OCI-LY1 (cell line): ENCODE measurements at regions not wholly inside any gene's neighbourhood (a gene's known extent, or its start where the extent isn't known, plus 50 kb on each side); places are given as distances from the start of the nearest gene placed in this dataset.

ENCODE experiments used
- EZH2 ChIP-seq: fragments of 200-600 bp; sonication (generic), shearing (Covaris generic); IDR thresholded peaks from 2 replicates; pipeline ENCODE4 v1.8.0; 2017; ENCODE audit warnings: borderline replicate concordance, mixed run types, mild to moderate bottlenecking, antibody characterized with exemption, low read length, moderate library complexity, mixed read lengths
- TF ChIP-seq, protein P1 (sequence below): fragments of 200-600 bp; sonication (generic), shearing (Covaris generic); IDR thresholded peaks from 2 replicates; pipeline ENCODE4 v1.5.1; 2017; ENCODE audit warnings: mild to moderate bottlenecking, antibody characterized with exemption, low read length, moderate library complexity, mixed read lengths

DNA sequence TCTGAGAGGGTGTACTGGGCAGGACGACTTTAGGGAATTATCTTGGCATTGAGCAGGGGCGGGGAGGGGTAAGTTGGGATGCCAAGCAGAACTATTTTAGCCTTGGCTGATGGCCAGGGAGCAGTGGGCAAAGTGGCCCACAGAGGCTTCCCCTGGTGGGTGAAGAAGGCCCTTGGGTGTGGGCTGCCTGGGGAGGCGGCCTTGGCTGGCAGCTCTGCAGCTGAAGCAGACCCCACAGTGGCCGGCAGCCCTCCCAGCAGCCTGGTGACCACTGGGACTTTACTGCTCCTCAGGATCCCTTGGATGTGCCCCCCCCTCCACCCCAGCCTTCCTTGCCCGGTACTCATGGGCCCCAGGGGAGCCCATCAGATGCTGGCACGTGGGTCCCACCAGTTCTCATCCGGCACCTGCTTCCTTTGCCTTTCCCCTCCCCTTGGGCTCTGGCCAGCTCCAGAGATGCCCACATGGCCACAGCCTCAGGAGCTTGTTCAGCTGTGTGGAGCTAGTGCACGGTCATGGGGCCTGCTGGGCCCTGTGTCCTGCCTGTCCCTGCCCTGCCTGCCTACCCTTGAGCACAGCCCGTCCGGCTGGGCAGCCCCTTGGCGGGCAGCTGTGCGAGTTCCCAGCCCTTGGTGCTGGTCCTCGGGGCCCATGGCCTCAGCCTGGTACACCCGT lies 122.1 kb upstream of the HS6ST1 start:
- TF ChIP-seq, protein P1, sequence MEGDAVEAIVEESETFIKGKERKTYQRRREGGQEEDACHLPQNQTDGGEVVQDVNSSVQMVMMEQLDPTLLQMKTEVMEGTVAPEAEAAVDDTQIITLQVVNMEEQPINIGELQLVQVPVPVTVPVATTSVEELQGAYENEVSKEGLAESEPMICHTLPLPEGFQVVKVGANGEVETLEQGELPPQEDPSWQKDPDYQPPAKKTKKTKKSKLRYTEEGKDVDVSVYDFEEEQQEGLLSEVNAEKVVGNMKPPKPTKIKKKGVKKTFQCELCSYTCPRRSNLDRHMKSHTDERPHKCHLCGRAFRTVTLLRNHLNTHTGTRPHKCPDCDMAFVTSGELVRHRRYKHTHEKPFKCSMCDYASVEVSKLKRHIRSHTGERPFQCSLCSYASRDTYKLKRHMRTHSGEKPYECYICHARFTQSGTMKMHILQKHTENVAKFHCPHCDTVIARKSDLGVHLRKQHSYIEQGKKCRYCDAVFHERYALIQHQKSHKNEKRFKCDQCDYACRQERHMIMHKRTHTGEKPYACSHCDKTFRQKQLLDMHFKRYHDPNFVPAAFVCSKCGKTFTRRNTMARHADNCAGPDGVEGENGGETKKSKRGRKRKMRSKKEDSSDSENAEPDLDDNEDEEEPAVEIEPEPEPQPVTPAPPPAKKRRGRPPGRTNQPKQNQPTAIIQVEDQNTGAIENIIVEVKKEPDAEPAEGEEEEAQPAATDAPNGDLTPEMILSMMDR: no peak
- TF ChIP-seq EZH2: no peak
